Body of pancreas (tissue), 4 donors: ENCODE measurements at regions not wholly inside any gene's neighbourhood (a gene's known extent, or its start where the extent isn't known, plus 50 kb on each side); places are given as distances from the start of the nearest gene placed in this dataset.

Experiments
- ATAC-seq: fragments of 150-250 bp; one replicate; pipeline ENCODE4 v1.9.1; 2016
- DNase-seq, 4 donors: peaks; one replicate each; pipeline ENCODE4 v3.0.0-alpha.2; 2019
- H3K27ac ChIP-seq, 4 donors: fragments of 200-600 bp; sonication (generic); 1 replicate in 3 of 4; 2 replicates in 1 of 4; pipeline versions ENCODE4 v1.5.1 to v1.6.1; 2016 to 2019; ENCODE audit warnings: mild to moderate bottlenecking in 1 of 4, mixed read lengths in 1 of 4, moderate library complexity in 1 of 4
- H3K27me3 ChIP-seq, 2 donors: fragments of 200-600 bp; sonication (generic); one replicate each; pipeline ENCODE4 v1.6.0; 2016; ENCODE audit warnings: mild to moderate bottlenecking in 1 of 2
- H3K36me3 ChIP-seq, 2 donors: fragments of 200-600 bp; sonication (generic); replicated peaks in 1 of 2; 2 replicates each; pipeline ENCODE4 v1.5.1; 2016; ENCODE audit warnings: low read depth in 2 of 2; ENCODE audit not compliant: insufficient read depth in 1 of 2
- H3K4me1 ChIP-seq: fragments of 200-600 bp; sonication (generic); one replicate; pipeline ENCODE4 v1.6.0; 2016
- H3K4me3 ChIP-seq, 2 donors: fragments of 200-600 bp; sonication (generic); 1 replicate in 1 of 2; 2 replicates in 1 of 2; pipeline ENCODE4 v1.5.1; 2016 to 2019
- H3K9me3 ChIP-seq, 3 donors: fragments of 200-600 bp; sonication (generic); 1 replicate in 2 of 3; 2 replicates in 1 of 3; pipeline ENCODE4 v1.5.1; 2016
- CTCF ChIP-seq, 7 experiments: fragments of 450-650 bp in 4 of 7; fragments of 200-600 bp in 3 of 7; sonication (generic) in 3 of 7; IDR thresholded peaks; one replicate each; pipeline ENCODE4 v1.5.1; 2016 to 2019; ENCODE audit warnings: antibody characterized with exemption in 7 of 7
- POLR2A ChIP-seq, 3 donors: fragments of 450-650 bp; IDR thresholded peaks; one replicate each; pipeline ENCODE4 v1.6.1; 2016; ENCODE audit warnings: antibody characterized with exemption in 3 of 3, mild to moderate bottlenecking in 2 of 3
- WGBS, 2 donors: methylation state at CpG; one replicate each; pipeline ENCODE4 v1.1.5; 2017; 5-methylcytosine and 5-hydroxymethylcytosine counted together
- intact Hi-C: fragments of 100-400 bp; cut with DNase I; formaldehyde crosslinking; loops from one replicate; pipeline ENCODE4 v1.15.1; 2023

GRCh38 chr7:115410972-115411686 lies 489.2 kb downstream of the MDFIC start:
- intact Hi-C loops, result no loop called here
- WGBS, 2 donors, result 74 to 92% methylated on average over 3 of the region's 3 CpGs
- no peak for ATAC-seq
- no peak for DNase-seq
- no peaks in the 10 kb centered on the region for H3K9me3 ChIP-seq
- no peak overlapping the region for H3K4me3 ChIP-seq
- TF ChIP-seq POLR2A (IDR thresholded peaks at IDR 0.05), result no peak
- TF ChIP-seq CTCF (IDR thresholded peaks at IDR 0.05), result no peak
- H3K27me3 ChIP-seq, result no peaks in the 10 kb centered on the region
- no peaks in the 10 kb centered on the region for H3K4me1 ChIP-seq
- no peak overlapping the region for H3K27ac ChIP-seq
- H3K36me3 ChIP-seq, result no peaks in the 10 kb centered on the region

GRCh38 chr7:115410434-115410820 lies 488.5 kb downstream of the MDFIC start:
- Histone ChIP-seq H3K9me3 (no peaks in the 10 kb centered on the region), H3K4me3 (no peak overlapping the region), H3K4me1 (no peaks in the 10 kb centered on the region), H3K36me3 (no peaks in the 10 kb centered on the region), H3K27ac (no peak overlapping the region), H3K27me3 (no peaks in the 10 kb centered on the region)
- TF ChIP-seq CTCF (IDR thresholded peaks at IDR 0.05) (no peak), POLR2A (IDR thresholded peaks at IDR 0.05) (no peak)
- ATAC-seq (no peak), DNase-seq (no peak)
- 59 to 78% methylated on average over 4 of the region's 4 CpGs for WGBS, 2 donors
- intact Hi-C loops, result no loop called here

GRCh38 chr7:115409682-115410433 lies 488.0 kb downstream of the MDFIC start:
- TF ChIP-seq POLR2A (IDR thresholded peaks at IDR 0.05), result no peak
- no peak for TF ChIP-seq CTCF (IDR thresholded peaks at IDR 0.05)
- intact Hi-C loops, result no loop called here
- no peak for ATAC-seq
- no peak for DNase-seq
- Histone ChIP-seq H3K27ac (no peak overlapping the region), H3K27me3 (no peaks in the 10 kb centered on the region), H3K4me1 (no peaks in the 10 kb centered on the region), H3K36me3 (no peaks in the 10 kb centered on the region), H3K9me3 (no peaks in the 10 kb centered on the region), H3K4me3 (no peak overlapping the region)
- 57 to 59% methylated on average over 3 of the region's 3 CpGs for WGBS, 2 donors

- H3K27ac ChIP-seq, result no peak overlapping the region
- no peaks in the 10 kb centered on the region for H3K36me3 ChIP-seq
- H3K4me3 ChIP-seq, result no peak overlapping the region
- DNase-seq (no peak), ATAC-seq (no peak)
- intact Hi-C loops, result no loop called here
- no peak for TF ChIP-seq POLR2A (IDR thresholded peaks at IDR 0.05)
- TF ChIP-seq CTCF (IDR thresholded peaks at IDR 0.05), result no peak
- no peaks in the 10 kb centered on the region for H3K9me3 ChIP-seq
- H3K27me3 ChIP-seq, result no peaks in the 10 kb centered on the region
- H3K4me1 ChIP-seq, result no peaks in the 10 kb centered on the region
Measured at GRCh38 chr7:115406219-115406618, 484.3 kb downstream of the MDFIC start.

GRCh38 chr7:115387137-115387536 lies 465.2 kb downstream of the MDFIC start:
- no peaks in the 10 kb centered on the region for H3K9me3 ChIP-seq
- no peaks in the 10 kb centered on the region for H3K36me3 ChIP-seq
- H3K27ac ChIP-seq, result no peak overlapping the region
- DNase-seq, result no peak
- TF ChIP-seq CTCF (IDR thresholded peaks at IDR 0.05), result no peak
- no peak for TF ChIP-seq POLR2A (IDR thresholded peaks at IDR 0.05)
- H3K4me3 ChIP-seq, result no peak overlapping the region
- no peak for ATAC-seq
- H3K4me1 ChIP-seq, result no peaks in the 10 kb centered on the region
- no peaks in the 10 kb centered on the region for H3K27me3 ChIP-seq
- intact Hi-C loops, result no loop called here
